ENCODE measurements at regions not wholly inside any gene's neighbourhood (a gene's known extent, or its start where the extent isn't known, plus 50 kb on each side); places are given as distances from the start of the nearest gene placed in this dataset.

GRCh38 chr2:13030606-13031005, 313.9 kb downstream of the TRIB2 start:
- Histone ChIP-seq H3K36me3 (no peaks in the 10 kb centered on the region), H3K27ac (no peak overlapping the region), H3K4me1 (peaks cover 0 to 4% (median 0%) of the 10 kb centered on the region in 12 donors), H3K27me3 (no peaks in the 10 kb centered on the region), H3K4me3 (no peak overlapping the region), H3K9me3 (no peaks in the 10 kb centered on the region)
- TF ChIP-seq POLR2A (IDR thresholded peaks at IDR 0.05) (no peak), CTCF (IDR thresholded peaks at IDR 0.05) (no peak)
- DNase-seq (no peak), ATAC-seq (no peak)
- WGBS, 4 donors, result 91 to 95% (median 91%) methylated on average over 2 of the region's 2 CpGs
- intact Hi-C loops (cut with DNase I), result no loop called here

- H3K36me3 ChIP-seq, result no peaks in the 10 kb centered on the region
- DNase-seq, result no peak
- no peak for ATAC-seq
- no peak overlapping the region for H3K4me3 ChIP-seq
- WGBS, 4 donors, result 39 to 62% (median 56%) methylated on average over 1 of the region's 1 CpG
- TF ChIP-seq POLR2A (IDR thresholded peaks at IDR 0.05) (no peak), CTCF (IDR thresholded peaks at IDR 0.05) (no peak)
- no peak overlapping the region for H3K27ac ChIP-seq
- H3K9me3 ChIP-seq, result no peaks in the 10 kb centered on the region
- H3K4me1 ChIP-seq, result no peaks in the 10 kb centered on the region
- intact Hi-C loops (cut with DNase I), result no loop called here
- peaks cover 0 to 2% (median 0%) of the 10 kb centered on the region in 9 donors for H3K27me3 ChIP-seq
These were observed 318.1 kb downstream of the TRIB2 start for GRCh38 chr2:13034861-13035260.

- peaks cover 0 to 9% (median 0%) of the 10 kb centered on the region in 9 donors for H3K27me3 ChIP-seq
- H3K4me1 ChIP-seq, result no peaks in the 10 kb centered on the region
- 74 to 82% (median 77%) methylated on average over 3 of the region's 3 CpGs for WGBS, 4 donors
- no peak overlapping the region for H3K27ac ChIP-seq
- DNase-seq (no peak), ATAC-seq (no peak)
- intact Hi-C loops (cut with DNase I), result no loop called here
- H3K4me3 ChIP-seq, result no peak overlapping the region
- TF ChIP-seq CTCF (IDR thresholded peaks at IDR 0.05) (no peak), POLR2A (IDR thresholded peaks at IDR 0.05) (no peak)
- H3K9me3 ChIP-seq, result peaks cover 0 to 5% (median 0%) of the 10 kb centered on the region in 12 donors
- H3K36me3 ChIP-seq, result no peaks in the 10 kb centered on the region
These were observed 319.1 kb downstream of the TRIB2 start for GRCh38 chr2:13035866-13036265.

- Histone ChIP-seq H3K27me3 (peaks cover 0 to 9% (median 0%) of the 10 kb centered on the region in 9 donors), H3K36me3 (no peaks in the 10 kb centered on the region), H3K27ac (no peak overlapping the region), H3K4me3 (no peak overlapping the region), H3K9me3 (peaks cover 0 to 13% (median 0%) of the 10 kb centered on the region in 12 donors), H3K4me1 (no peaks in the 10 kb centered on the region)
- DNase-seq (peak in 1 of 5 donors; percentile 56), ATAC-seq (no peak)
- 74 to 78% (median 76%) methylated on average over 11 to 13 of the region's 13 CpGs for WGBS, 4 donors
- no peak for TF ChIP-seq POLR2A (IDR thresholded peaks at IDR 0.05)
- no peak for TF ChIP-seq CTCF (IDR thresholded peaks at IDR 0.05)
- intact Hi-C loops (cut with DNase I), result no loop called here
These were observed 323.3 kb downstream of the TRIB2 start for GRCh38 chr2:13040043-13040442.

Data from heart left ventricle (tissue), 16 donors.